ENCODE measurements at regions not wholly inside any gene's neighbourhood (a gene's known extent, or its start where the extent isn't known, plus 50 kb on each side); places are given as distances from the start of the nearest gene placed in this dataset.

GRCh38 chr13:73715114-73715910 is 418.9 kb downstream of the KLF12 start:
- H3K36me3 ChIP-seq (ENCODE audit: control insufficient read depth, insufficient read depth, low read length), result no peaks in the 10 kb centered on the region
- H3K4me3 ChIP-seq (ENCODE audit: low read depth, low read length), result no peak overlapping the region
- no peak for DNase-seq (ENCODE audit: low read depth)
- H3K27me3 ChIP-seq (ENCODE audit: control insufficient read depth, insufficient read depth, low read length), result no peaks in the 10 kb centered on the region
- no peak for TF ChIP-seq CTCF (IDR thresholded peaks at IDR 0.05; ENCODE audit: insufficient read depth, low read length, poor library complexity, severe bottlenecking)

GRCh38 chr13:73714522-73714921 is 419.7 kb downstream of the KLF12 start:
- H3K36me3 ChIP-seq (ENCODE audit: control insufficient read depth, insufficient read depth, low read length), result no peaks in the 10 kb centered on the region
- no peaks in the 10 kb centered on the region for H3K27me3 ChIP-seq (ENCODE audit: control insufficient read depth, insufficient read depth, low read length)
- no peak overlapping the region for H3K4me3 ChIP-seq (ENCODE audit: low read depth, low read length)
- no peak for TF ChIP-seq CTCF (IDR thresholded peaks at IDR 0.05; ENCODE audit: insufficient read depth, low read length, poor library complexity, severe bottlenecking)
- no peak for DNase-seq (ENCODE audit: low read depth)

GRCh38 chr13:73708393-73708985 is 425.7 kb downstream of the KLF12 start:
- TF ChIP-seq CTCF (IDR thresholded peaks at IDR 0.05; ENCODE audit: insufficient read depth, low read length, poor library complexity, severe bottlenecking), result peak; percentile 72
- peak; percentile 29 for DNase-seq (ENCODE audit: low read depth)
- Histone ChIP-seq H3K36me3 (ENCODE audit: control insufficient read depth, insufficient read depth, low read length) (no peaks in the 10 kb centered on the region), H3K4me3 (ENCODE audit: low read depth, low read length) (no peak overlapping the region), H3K27me3 (ENCODE audit: control insufficient read depth, insufficient read depth, low read length) (no peaks in the 10 kb centered on the region)

GRCh38 chr13:73704587-73704986 is 429.6 kb downstream of the KLF12 start:
- no peak for DNase-seq (ENCODE audit: low read depth)
- peak; percentile 10 for TF ChIP-seq CTCF (IDR thresholded peaks at IDR 0.05; ENCODE audit: insufficient read depth, low read length, poor library complexity, severe bottlenecking)
- Histone ChIP-seq H3K4me3 (ENCODE audit: low read depth, low read length) (no peak overlapping the region), H3K36me3 (ENCODE audit: control insufficient read depth, insufficient read depth, low read length) (no peaks in the 10 kb centered on the region), H3K27me3 (ENCODE audit: control insufficient read depth, insufficient read depth, low read length) (no peaks in the 10 kb centered on the region)

- no peak overlapping the region for H3K4me3 ChIP-seq (ENCODE audit: low read depth, low read length)
- TF ChIP-seq CTCF (IDR thresholded peaks at IDR 0.05; ENCODE audit: insufficient read depth, low read length, poor library complexity, severe bottlenecking), result no peak
- no peaks in the 10 kb centered on the region for H3K36me3 ChIP-seq (ENCODE audit: control insufficient read depth, insufficient read depth, low read length)
- DNase-seq (ENCODE audit: low read depth), result no peak
- no peaks in the 10 kb centered on the region for H3K27me3 ChIP-seq (ENCODE audit: control insufficient read depth, insufficient read depth, low read length)
Observed at GRCh38 chr13:73703606-73704005, 430.6 kb downstream of the KLF12 start.

All from kidney epithelial cell (primary cell).